ENCODE measurements at regions not wholly inside any gene's neighbourhood (a gene's known extent, or its start where the extent isn't known, plus 50 kb on each side); places are given as distances from the start of the nearest gene placed in this dataset.

- intact Hi-C loops (cut with micrococcal nuclease), result loop anchor here (10.0 kb wide), 1 partner anchor 1265 kb away; no protein-coding TSS in a partner anchor
Measured at GRCh38 chr16:16869746-16870145, 490.8 kb downstream of the NPIPA7 start.

GRCh38 chr16:16871196-16871595 is 492.3 kb downstream of the NPIPA7 start:
- intact Hi-C loops (cut with micrococcal nuclease), result no loop called here

- intact Hi-C loops (cut with micrococcal nuclease), result no loop called here
Measured at GRCh38 chr16:16877061-16877460, 498.1 kb downstream of the NPIPA7 start.

- intact Hi-C loops (cut with micrococcal nuclease), result no loop called here
Measured at GRCh38 chr16:16879567-16880251, 500.8 kb downstream of the NPIPA7 start.

- intact Hi-C loops (cut with micrococcal nuclease), result no loop called here
Measured at GRCh38 chr16:16881814-16882213, 502.9 kb downstream of the NPIPA7 start.

GRCh38 chr16:16882766-16883165 is 503.8 kb downstream of the NPIPA7 start:
- intact Hi-C loops (cut with micrococcal nuclease), result no loop called here

- intact Hi-C loops (cut with micrococcal nuclease), result no loop called here
Measured at GRCh38 chr16:16884451-16884850, 505.5 kb downstream of the NPIPA7 start.

- intact Hi-C loops (cut with micrococcal nuclease), result no loop called here
Measured at GRCh38 chr16:16887193-16887592, 508.3 kb downstream of the NPIPA7 start.

GRCh38 chr16:16890964-16891363 is 512.0 kb downstream of the NPIPA7 start:
- intact Hi-C loops (cut with micrococcal nuclease), result no loop called here

GRCh38 chr16:16904601-16905000 is 525.7 kb downstream of the NPIPA7 start:
- intact Hi-C loops (cut with micrococcal nuclease), result no loop called here

GRCh38 chr16:16905850-16906249 is 526.9 kb downstream of the NPIPA7 start:
- intact Hi-C loops (cut with micrococcal nuclease), result no loop called here

- intact Hi-C loops (cut with micrococcal nuclease), result no loop called here
Measured at GRCh38 chr16:16907089-16907488, 528.1 kb downstream of the NPIPA7 start.

GRCh38 chr16:16908077-16908476 is 529.1 kb downstream of the NPIPA7 start:
- intact Hi-C loops (cut with micrococcal nuclease), result no loop called here

GRCh38 chr16:16909126-16909525 is 530.2 kb downstream of the NPIPA7 start:
- intact Hi-C loops (cut with micrococcal nuclease), result no loop called here

GRCh38 chr16:16910666-16911065 is 531.7 kb downstream of the NPIPA7 start:
- intact Hi-C loops (cut with micrococcal nuclease), result no loop called here

GRCh38 chr16:16915771-16916170 is 536.8 kb downstream of the NPIPA7 start:
- intact Hi-C loops (cut with micrococcal nuclease), result no loop called here

- intact Hi-C loops (cut with micrococcal nuclease), result no loop called here
Measured at GRCh38 chr16:16917191-16917785, 538.3 kb downstream of the NPIPA7 start.

- intact Hi-C loops (cut with micrococcal nuclease), result no loop called here
Measured at GRCh38 chr16:16923479-16923878, 544.5 kb downstream of the NPIPA7 start.

- intact Hi-C loops (cut with micrococcal nuclease), result no loop called here
Measured at GRCh38 chr16:16924613-16925012, 545.7 kb downstream of the NPIPA7 start.

GRCh38 chr16:16925432-16925831 is 545.3 kb downstream of the XYLT1 start:
- intact Hi-C loops (cut with micrococcal nuclease), result no loop called here

- intact Hi-C loops (cut with micrococcal nuclease), result no loop called here
Measured at GRCh38 chr16:16928532-16929109, 542.1 kb downstream of the XYLT1 start.

- intact Hi-C loops (cut with micrococcal nuclease), result no loop called here
Measured at GRCh38 chr16:16930309-16931000, 540.3 kb downstream of the XYLT1 start.

All from T-helper 1 cell treated with Interleukin-12 subunit alpha and Interleukin-12 subunit beta and Interleukin-4 antibody, amounts not matched to agents 30 ng/mL and 1 ng/mL, for 36 hours (primary cell).